IMR-90 (cell line): ENCODE measurements at regions not wholly inside any gene's neighbourhood (a gene's known extent, or its start where the extent isn't known, plus 50 kb on each side); places are given as distances from the start of the nearest gene placed in this dataset.

Experiments used
- ATAC-seq: fragments of 200-7000 bp; cut with Tn5 transposase; 2 replicates; pipeline ENCODE4 v1.9.1; 2020; ENCODE audit warnings: low read depth, mild to moderate bottlenecking, moderate library complexity
- BruUV-seq: library from RNA; stranded (reverse); fragments of 400-500 nt; replicated peaks from 2 replicates; lab custom pipeline; 2021; lab: Mats Ljungman, UMichigan
- CTCF ChIA-PET: fragments of 300-600 bp; formaldehyde crosslinking; extraction: SDS; loops from one replicate; lab custom pipeline; 2021; ENCODE audit warnings: antibody characterized with exemption; lab: Yijun Ruan, JAX
- POLR2A ChIA-PET: fragments of 300-600 bp; sonication (Branson Sonifier 250); formaldehyde crosslinking; loops from one replicate; lab custom pipeline; 2022; ENCODE audit warnings: antibody characterized with exemption; ENCODE audit not compliant: unreplicated experiment; lab: Charles Lee
- DNase-seq: peaks from one replicate; pipeline ENCODE4 v3.0.0; 2013
- H2AFZ ChIP-seq: replicated peaks from 2 replicates; pipeline ENCODE3; 2013; ENCODE audit warnings: low read length, mild to moderate bottlenecking; ENCODE audit not compliant: poor library complexity
- H2AK5ac ChIP-seq: 2 replicates; pipeline ENCODE4 v1.6.1; 2013; ENCODE audit warnings: low read depth, low read length, inconsistent platforms
- H2AK9ac ChIP-seq: replicated peaks from 2 replicates; pipeline ENCODE3; 2013; ENCODE audit warnings: mild to moderate bottlenecking, low read depth, low read length, moderate library complexity; ENCODE audit not compliant: poor library complexity
- H2BK120ac ChIP-seq: 2 replicates; pipeline ENCODE4 v1.6.1; 2013; ENCODE audit warnings: low read depth, low read length, inconsistent platforms
- H2BK15ac ChIP-seq: 3 replicates; pipeline ENCODE4 v1.6.1; 2013; ENCODE audit warnings: low read depth, low read length, inconsistent platforms
- H2BK20ac ChIP-seq: 2 replicates; pipeline ENCODE4 v1.6.1; 2013; ENCODE audit warnings: low read depth, mild to moderate bottlenecking, inconsistent platforms, low read length, moderate library complexity
- H2BK5ac ChIP-seq: 2 replicates; pipeline ENCODE4 v1.6.1; 2013; ENCODE audit warnings: mild to moderate bottlenecking, low read depth, low read length, inconsistent platforms; ENCODE audit not compliant: poor library complexity, severe bottlenecking
- H3K14ac ChIP-seq: replicated peaks from 2 replicates; pipeline ENCODE4 v1.6.1; 2013; ENCODE audit warnings: low read depth, low read length, inconsistent platforms
- H3K18ac ChIP-seq: 2 replicates; pipeline ENCODE4 v1.6.1; 2013; ENCODE audit warnings: low read depth, low read length, control low read depth
- H3K23ac ChIP-seq: 2 replicates; pipeline ENCODE4 v1.6.1; 2013; ENCODE audit warnings: low read depth, low read length, inconsistent platforms
- H3K27ac ChIP-seq: 2 replicates; pipeline ENCODE4 v1.5.1; 2013; ENCODE audit warnings: mild to moderate bottlenecking, control low read depth, low read length; ENCODE audit not compliant: insufficient read depth
- H3K27me3 ChIP-seq: 2 replicates; pipeline ENCODE4 v1.6.1; 2013; ENCODE audit warnings: low read length; ENCODE audit not compliant: control insufficient read depth, insufficient read depth
- H3K36me3 ChIP-seq: 2 replicates; pipeline ENCODE4 v1.6.1; 2013; ENCODE audit warnings: low read length, mixed read lengths; ENCODE audit not compliant: control insufficient read depth, insufficient read depth
- H3K4ac ChIP-seq: 2 replicates; pipeline ENCODE4 v1.6.1; 2013; ENCODE audit warnings: low read depth, low read length, inconsistent platforms
- H3K4me1 ChIP-seq: 2 replicates; pipeline ENCODE4 v1.6.1; 2013; ENCODE audit warnings: low read length, mixed read lengths; ENCODE audit not compliant: control insufficient read depth, insufficient read depth
- H3K4me2 ChIP-seq: 2 replicates; pipeline ENCODE4 v1.6.1; 2013; ENCODE audit warnings: low read depth, mild to moderate bottlenecking, control low read depth, low read length, moderate library complexity
- H3K4me3 ChIP-seq: 2 replicates; pipeline ENCODE4 v1.5.1; 2013; ENCODE audit warnings: low read depth, mild to moderate bottlenecking, control low read depth, low read length, moderate library complexity; ENCODE audit not compliant: insufficient read depth
- H3K56ac ChIP-seq: 2 replicates; pipeline ENCODE4 v1.6.1; 2013; ENCODE audit warnings: low read length, inconsistent platforms; ENCODE audit not compliant: insufficient read depth; ENCODE audit errors: extremely low read depth
- H3K79me1 ChIP-seq, 2 experiments: 2 replicates each; pipeline ENCODE4 v1.6.1; 2013; ENCODE audit warnings: low read length in 2 of 2, inconsistent platforms in 1 of 2, low read depth in 1 of 2
- H3K9ac ChIP-seq: 2 replicates; pipeline ENCODE4 v1.6.1; 2013; ENCODE audit warnings: low read depth, low read length, control low read depth
- H3K9me1 ChIP-seq: 2 replicates; pipeline ENCODE4 v1.6.1; 2013; ENCODE audit warnings: low read length, inconsistent platforms; ENCODE audit not compliant: insufficient read depth
- H3K9me3 ChIP-seq: 2 replicates; pipeline ENCODE4 v1.6.1; 2013; ENCODE audit warnings: low read length; ENCODE audit not compliant: control insufficient read depth, insufficient read depth
- H4K20me1 ChIP-seq: 2 replicates; pipeline ENCODE4 v1.6.1; 2013; ENCODE audit warnings: low read length, inconsistent platforms; ENCODE audit not compliant: insufficient read depth
- H4K5ac ChIP-seq: 2 replicates; pipeline ENCODE4 v1.6.1; 2013; ENCODE audit warnings: mild to moderate bottlenecking, low read depth, low read length, control low read depth
- H4K8ac ChIP-seq, 2 experiments: 2 replicates each; pipeline ENCODE4 v1.6.1; 2013; ENCODE audit warnings: low read depth in 2 of 2, low read length in 2 of 2, control low read depth in 1 of 2, inconsistent platforms in 1 of 2
- H4K91ac ChIP-seq: 2 replicates; pipeline ENCODE4 v1.6.1; 2013; ENCODE audit warnings: low read depth, low read length, inconsistent platforms; ENCODE audit not compliant: insufficient read depth
- BHLHE40 ChIP-seq: fragments of 150-350 bp; IDR thresholded peaks from 2 replicates; pipeline ENCODE4 v1.6.1; 2016; ENCODE audit warnings: mild to moderate bottlenecking, low read depth, low read length
- CEBPB ChIP-seq: IDR thresholded peaks from 2 replicates; pipeline ENCODE4 v1.6.1; 2012; ENCODE audit warnings: low read depth, low read length, improper control_type of control experiment
- CHD1 ChIP-seq: IDR thresholded peaks from 2 replicates; pipeline ENCODE4 v1.6.1; 2012; ENCODE audit warnings: low read depth, low read length, improper control_type of control experiment
- FOS ChIP-seq: fragments of 150-350 bp; IDR thresholded peaks from 2 replicates; pipeline ENCODE4 v1.6.1; 2016; ENCODE audit warnings: low read depth, low read length
- MXI1 ChIP-seq: IDR thresholded peaks from 2 replicates; pipeline ENCODE4 v1.6.1; 2012; ENCODE audit warnings: low read depth, mild to moderate bottlenecking, low read length, moderate library complexity, borderline replicate concordance
- NFE2L2 ChIP-seq: fragments of 150-350 bp; IDR thresholded peaks from 2 replicates; pipeline ENCODE4 v1.6.1; 2016; ENCODE audit warnings: low read depth, mild to moderate bottlenecking, low read length
- POLR2A ChIP-seq: IDR thresholded peaks from 2 replicates; pipeline ENCODE4 v1.6.1; 2012; ENCODE audit warnings: mild to moderate bottlenecking, low read depth, low read length
- RCOR1 ChIP-seq: IDR thresholded peaks from 2 replicates; pipeline ENCODE4 v1.6.1; 2012; ENCODE audit warnings: mild to moderate bottlenecking, low read length, improper control_type of control experiment; ENCODE audit not compliant: insufficient replicate concordance
- RFX5 ChIP-seq: IDR thresholded peaks from 2 replicates; pipeline ENCODE4 v1.8.0; 2012; ENCODE audit warnings: low read depth, mild to moderate bottlenecking, low read length, moderate library complexity
- WGBS, 2 experiments: methylation state at CpG; one replicate each; pipeline versions ENCODE4 v1.1.5 to v1.1.7; 2013; ENCODE audit warnings: missing lambda C conversion rate in 2 of 2; ENCODE audit not compliant: insufficient read length in 1 of 2; ENCODE audit errors: extremely low coverage in 2 of 2; 5-methylcytosine and 5-hydroxymethylcytosine counted together
- dilution Hi-C: fragments of 300-500 bp; cut with HindIII; formaldehyde crosslinking; loops from one replicate; pipeline ENCODE4 v1.14.3; 2018; ENCODE audit warnings: low sequenced_read_pairs; ENCODE audit not compliant: unreplicated experiment
- in situ Hi-C: fragments of 300-500 bp; cut with MboI; formaldehyde crosslinking; loops from 3 replicates; pipeline ENCODE4 v1.14.3; 2019; ENCODE audit warnings: low sequenced_read_pairs, inconsistent platforms, mixed read lengths
- intact Hi-C: fragments of 100-400 bp; cut with micrococcal nuclease; formaldehyde crosslinking; loops from 2 replicates; pipeline ENCODE4 v1.10.0; 2022
- TF ChIP-seq, protein P1 (sequence below): conservative IDR thresholded peaks from 2 replicates; pipeline ENCODE4 v1.5.1; 2012; ENCODE audit warnings: mild to moderate bottlenecking, low read depth, low read length, improper control_type of control experiment
- TF ChIP-seq, protein P2 (sequence below): fragments of 150-350 bp; IDR thresholded peaks from 2 replicates; pipeline ENCODE4 v1.6.1; 2017; ENCODE audit warnings: mild to moderate bottlenecking, antibody characterized with exemption, low read length, low read depth

- DNase-seq: no peak
- Histone ChIP-seq H3K36me3 (no peaks in the 10 kb centered on the region), H4K20me1 (no peaks in the 10 kb centered on the region), H3K14ac (no peak overlapping the region), H4K5ac (no peak overlapping the region), H2AK9ac (no peak overlapping the region), H3K9me3 (no peaks in the 10 kb centered on the region), H3K9me1 (no peaks in the 10 kb centered on the region), H3K56ac (no peak overlapping the region), H3K4me1 (no peaks in the 10 kb centered on the region), H3K4ac (no peak overlapping the region), H3K79me1 (no peaks in the 10 kb centered on the region), H3K27me3 (no peaks in the 10 kb centered on the region), H3K9ac (no peak overlapping the region), H2BK120ac (no peak overlapping the region), H3K18ac (no peak overlapping the region), H4K91ac (no peak overlapping the region), H2BK20ac (no peak overlapping the region), H3K23ac (no peak overlapping the region), H2BK15ac (no peak overlapping the region), H3K27ac (no peak overlapping the region), H3K4me3 (no peak overlapping the region), H2BK5ac (no peak overlapping the region), H4K8ac (no peak overlapping the region), H2AK5ac (no peak overlapping the region), H3K4me2 (no peak overlapping the region), H2AFZ (no peak overlapping the region)
- intact Hi-C loops (no loop called here), in situ Hi-C loops (no loop called here), dilution Hi-C loops (no loop called here)
- no TSS peak for BruUV-seq
- TF ChIP-seq FOS: no peak
- no peak for TF ChIP-seq POLR2A
- TF ChIP-seq, protein P1, sequence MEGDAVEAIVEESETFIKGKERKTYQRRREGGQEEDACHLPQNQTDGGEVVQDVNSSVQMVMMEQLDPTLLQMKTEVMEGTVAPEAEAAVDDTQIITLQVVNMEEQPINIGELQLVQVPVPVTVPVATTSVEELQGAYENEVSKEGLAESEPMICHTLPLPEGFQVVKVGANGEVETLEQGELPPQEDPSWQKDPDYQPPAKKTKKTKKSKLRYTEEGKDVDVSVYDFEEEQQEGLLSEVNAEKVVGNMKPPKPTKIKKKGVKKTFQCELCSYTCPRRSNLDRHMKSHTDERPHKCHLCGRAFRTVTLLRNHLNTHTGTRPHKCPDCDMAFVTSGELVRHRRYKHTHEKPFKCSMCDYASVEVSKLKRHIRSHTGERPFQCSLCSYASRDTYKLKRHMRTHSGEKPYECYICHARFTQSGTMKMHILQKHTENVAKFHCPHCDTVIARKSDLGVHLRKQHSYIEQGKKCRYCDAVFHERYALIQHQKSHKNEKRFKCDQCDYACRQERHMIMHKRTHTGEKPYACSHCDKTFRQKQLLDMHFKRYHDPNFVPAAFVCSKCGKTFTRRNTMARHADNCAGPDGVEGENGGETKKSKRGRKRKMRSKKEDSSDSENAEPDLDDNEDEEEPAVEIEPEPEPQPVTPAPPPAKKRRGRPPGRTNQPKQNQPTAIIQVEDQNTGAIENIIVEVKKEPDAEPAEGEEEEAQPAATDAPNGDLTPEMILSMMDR: no peak
- TF ChIP-seq NFE2L2: no peak
- TF ChIP-seq BHLHE40: no peak
- TF ChIP-seq MXI1: no peak
- no peak for TF ChIP-seq CHD1
- TF ChIP-seq RFX5: no peak
- TF ChIP-seq, protein P2, sequence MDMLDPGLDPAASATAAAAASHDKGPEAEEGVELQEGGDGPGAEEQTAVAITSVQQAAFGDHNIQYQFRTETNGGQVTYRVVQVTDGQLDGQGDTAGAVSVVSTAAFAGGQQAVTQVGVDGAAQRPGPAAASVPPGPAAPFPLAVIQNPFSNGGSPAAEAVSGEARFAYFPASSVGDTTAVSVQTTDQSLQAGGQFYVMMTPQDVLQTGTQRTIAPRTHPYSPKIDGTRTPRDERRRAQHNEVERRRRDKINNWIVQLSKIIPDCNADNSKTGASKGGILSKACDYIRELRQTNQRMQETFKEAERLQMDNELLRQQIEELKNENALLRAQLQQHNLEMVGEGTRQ: no peak
- TF ChIP-seq CEBPB: no peak
- no peak for TF ChIP-seq RCOR1
- ChIA-PET CTCF (no interaction called here), POLR2A (no interaction called here)
- ATAC-seq: no peak
- WGBS, 2 experiments: no CpG with 5 or more reads among the region's 3 CpGs
Observed at GRCh38 chr13:72315312-72315711, 412.1 kb downstream of the MZT1 start.
